ENCODE measurements at regions not wholly inside any gene's neighbourhood (a gene's known extent, or its start where the extent isn't known, plus 50 kb on each side); places are given as distances from the start of the nearest gene placed in this dataset.

- CTCF ChIA-PET (ENCODE audit: unreplicated experiment), result no interaction called here
- no peak overlapping the region for H3K27ac ChIP-seq (ENCODE audit: low read depth, low read length, poor library complexity, severe bottlenecking)
- intact Hi-C loops (cut with micrococcal nuclease; ENCODE audit: unreplicated experiment), result no loop called here
- POLR2A ChIA-PET, result interaction anchor here (0.6 kb wide), 1 partner anchor 34 kb away, joined by 3 read pairs; no protein-coding TSS in a partner anchor
- no peak for DNase-seq (ENCODE audit: low spot score)
- H3K4me3 ChIP-seq (ENCODE audit: low read depth, low read length, poor library complexity, severe bottlenecking), result no peak overlapping the region
- no peak overlapping the region for H3K4me2 ChIP-seq (ENCODE audit: low read length)
- H3K4me1 ChIP-seq (ENCODE audit: insufficient read depth, low read length, poor library complexity, severe bottlenecking), result no peaks in the 10 kb centered on the region
- H3K9me3 ChIP-seq (ENCODE audit: low read length), result no peaks in the 10 kb centered on the region
- no peaks in the 10 kb centered on the region for H3K36me3 ChIP-seq (ENCODE audit: insufficient read depth, low read length)
- TF ChIP-seq, protein P1, sequence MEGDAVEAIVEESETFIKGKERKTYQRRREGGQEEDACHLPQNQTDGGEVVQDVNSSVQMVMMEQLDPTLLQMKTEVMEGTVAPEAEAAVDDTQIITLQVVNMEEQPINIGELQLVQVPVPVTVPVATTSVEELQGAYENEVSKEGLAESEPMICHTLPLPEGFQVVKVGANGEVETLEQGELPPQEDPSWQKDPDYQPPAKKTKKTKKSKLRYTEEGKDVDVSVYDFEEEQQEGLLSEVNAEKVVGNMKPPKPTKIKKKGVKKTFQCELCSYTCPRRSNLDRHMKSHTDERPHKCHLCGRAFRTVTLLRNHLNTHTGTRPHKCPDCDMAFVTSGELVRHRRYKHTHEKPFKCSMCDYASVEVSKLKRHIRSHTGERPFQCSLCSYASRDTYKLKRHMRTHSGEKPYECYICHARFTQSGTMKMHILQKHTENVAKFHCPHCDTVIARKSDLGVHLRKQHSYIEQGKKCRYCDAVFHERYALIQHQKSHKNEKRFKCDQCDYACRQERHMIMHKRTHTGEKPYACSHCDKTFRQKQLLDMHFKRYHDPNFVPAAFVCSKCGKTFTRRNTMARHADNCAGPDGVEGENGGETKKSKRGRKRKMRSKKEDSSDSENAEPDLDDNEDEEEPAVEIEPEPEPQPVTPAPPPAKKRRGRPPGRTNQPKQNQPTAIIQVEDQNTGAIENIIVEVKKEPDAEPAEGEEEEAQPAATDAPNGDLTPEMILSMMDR (conservative IDR thresholded peaks at IDR 0.05; ENCODE audit: low read length), result no peak
- no peak for TF ChIP-seq EZH2phosphoT487 (IDR thresholded peaks at IDR 0.05; ENCODE audit: borderline replicate concordance, low read depth, low read length)
- no peaks in the 10 kb centered on the region for H4K20me1 ChIP-seq (ENCODE audit: insufficient read depth, low read length)
- no peaks in the 10 kb centered on the region for H3K9me2 ChIP-seq (ENCODE audit: insufficient read depth, low read length)
- H3K79me2 ChIP-seq (ENCODE audit: insufficient read depth, low read depth, low read length), result no peaks in the 10 kb centered on the region
- BruUV-seq (replicated peaks), result no TSS peak
- H2AFZ ChIP-seq (ENCODE audit: low read length), result no peak overlapping the region
Measured at GRCh38 chr12:127411981-127412380, 855.0 kb upstream of the TMEM132C start.

DNA sequence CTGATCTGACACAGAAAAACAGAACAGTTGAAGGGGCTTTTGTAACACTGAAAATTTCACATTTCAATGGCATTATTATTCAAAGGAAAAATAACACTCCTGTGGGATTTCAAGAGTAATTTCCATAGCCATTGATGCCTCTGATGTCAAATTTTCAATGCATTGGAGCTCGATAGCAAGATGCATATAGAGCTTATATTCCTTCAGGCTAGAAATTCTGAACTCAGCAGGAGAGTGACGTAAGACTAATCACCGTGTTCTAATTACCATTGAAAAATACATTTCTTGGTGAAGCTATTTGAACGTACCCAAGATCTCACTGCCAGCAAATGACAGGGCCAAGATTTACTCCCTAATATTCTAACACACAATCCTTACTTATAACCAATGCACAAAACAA lies 854.1 kb upstream of the TMEM132C start:
- ChIA-PET POLR2A (no interaction called here), CTCF (ENCODE audit: unreplicated experiment) (no interaction called here)
- Histone ChIP-seq H4K20me1 (ENCODE audit: insufficient read depth, low read length) (no peaks in the 10 kb centered on the region), H3K4me2 (ENCODE audit: low read length) (no peak overlapping the region), H3K9me3 (ENCODE audit: low read length) (no peaks in the 10 kb centered on the region), H3K4me1 (ENCODE audit: insufficient read depth, low read length, poor library complexity, severe bottlenecking) (no peaks in the 10 kb centered on the region), H3K4me3 (ENCODE audit: low read depth, low read length, poor library complexity, severe bottlenecking) (no peak overlapping the region), H3K79me2 (ENCODE audit: insufficient read depth, low read depth, low read length) (no peaks in the 10 kb centered on the region), H3K27ac (ENCODE audit: low read depth, low read length, poor library complexity, severe bottlenecking) (no peak overlapping the region), H3K36me3 (ENCODE audit: insufficient read depth, low read length) (no peaks in the 10 kb centered on the region), H3K9me2 (ENCODE audit: insufficient read depth, low read length) (no peaks in the 10 kb centered on the region), H2AFZ (ENCODE audit: low read length) (no peak overlapping the region)
- TF ChIP-seq EZH2phosphoT487 (IDR thresholded peaks at IDR 0.05; ENCODE audit: borderline replicate concordance, low read depth, low read length), result no peak
- TF ChIP-seq, protein P1 (conservative IDR thresholded peaks at IDR 0.05; ENCODE audit: low read length), result no peak
- no TSS peak for BruUV-seq (replicated peaks)
- intact Hi-C loops (cut with micrococcal nuclease; ENCODE audit: unreplicated experiment), result no loop called here
- no peak for DNase-seq (ENCODE audit: low spot score)

- Histone ChIP-seq H3K79me2 (ENCODE audit: insufficient read depth, low read depth, low read length) (no peaks in the 10 kb centered on the region), H3K9me3 (ENCODE audit: low read length) (no peaks in the 10 kb centered on the region), H3K4me1 (ENCODE audit: insufficient read depth, low read length, poor library complexity, severe bottlenecking) (no peaks in the 10 kb centered on the region), H3K36me3 (ENCODE audit: insufficient read depth, low read length) (no peaks in the 10 kb centered on the region), H3K27ac (ENCODE audit: low read depth, low read length, poor library complexity, severe bottlenecking) (no peak overlapping the region), H3K4me2 (ENCODE audit: low read length) (no peak overlapping the region), H3K4me3 (ENCODE audit: low read depth, low read length, poor library complexity, severe bottlenecking) (no peak overlapping the region), H2AFZ (ENCODE audit: low read length) (no peak overlapping the region), H4K20me1 (ENCODE audit: insufficient read depth, low read length) (no peaks in the 10 kb centered on the region), H3K9me2 (ENCODE audit: insufficient read depth, low read length) (no peaks in the 10 kb centered on the region)
- TF ChIP-seq, protein P1 (conservative IDR thresholded peaks at IDR 0.05; ENCODE audit: low read length), result no peak
- no peak for TF ChIP-seq EZH2phosphoT487 (IDR thresholded peaks at IDR 0.05; ENCODE audit: borderline replicate concordance, low read depth, low read length)
- BruUV-seq (replicated peaks), result no TSS peak
- ChIA-PET POLR2A (interaction anchor here (0.5 kb wide), 2 partner anchors 13 to 680 kb away, joined by 3 read pairs; no protein-coding TSS in a partner anchor), CTCF (ENCODE audit: unreplicated experiment) (no interaction called here)
- no peak for DNase-seq (ENCODE audit: low spot score)
- intact Hi-C loops (cut with micrococcal nuclease; ENCODE audit: unreplicated experiment), result no loop called here
Measured at GRCh38 chr12:127414186-127414585, 852.8 kb upstream of the TMEM132C start.
